IPS-15b (cell line): ENCODE measurements at regions not wholly inside any gene's neighbourhood (a gene's known extent, or its start where the extent isn't known, plus 50 kb on each side); places are given as distances from the start of the nearest gene placed in this dataset.

Experiments
- H3K27me3 ChIP-seq: one replicate; pipeline ENCODE4 v1.6.1; 2013; ENCODE audit warnings: low read length; ENCODE audit not compliant: control insufficient read depth, insufficient read depth
- H3K36me3 ChIP-seq: one replicate; pipeline ENCODE4 v1.6.1; 2013; ENCODE audit warnings: low read length; ENCODE audit not compliant: control insufficient read depth, insufficient read depth
- H3K4me1 ChIP-seq: one replicate; pipeline ENCODE4 v1.6.1; 2013; ENCODE audit warnings: mild to moderate bottlenecking, low read length; ENCODE audit not compliant: control insufficient read depth, insufficient read depth
- H3K4me3 ChIP-seq: one replicate; pipeline ENCODE4 v1.5.1; 2013; ENCODE audit warnings: low read depth, low read length
- H3K9ac ChIP-seq: one replicate; pipeline ENCODE4 v1.6.1; 2013; ENCODE audit warnings: low read depth, mild to moderate bottlenecking, low read length
- H3K9me3 ChIP-seq: one replicate; pipeline ENCODE4 v1.6.1; 2013; ENCODE audit warnings: mild to moderate bottlenecking, low read length; ENCODE audit not compliant: control insufficient read depth, insufficient read depth

DNA sequence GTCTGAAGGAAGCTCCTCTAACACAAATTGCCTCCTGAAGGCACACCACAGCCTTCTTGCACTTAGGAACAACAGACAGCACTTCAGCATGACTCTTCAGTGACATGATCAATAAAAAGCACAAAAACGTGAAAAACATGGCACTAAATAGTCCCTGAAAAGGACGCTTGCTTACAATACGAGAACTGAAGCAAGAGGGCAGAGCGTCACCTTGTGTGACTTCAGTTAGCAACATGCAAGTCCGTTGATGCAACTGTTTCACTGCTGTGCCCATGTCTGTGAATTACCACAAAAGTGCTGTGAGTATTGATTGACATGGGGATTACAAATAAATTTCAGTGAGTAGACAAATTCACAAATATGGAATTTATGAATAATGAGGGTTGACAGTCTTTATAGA lies 219.9 kb upstream of the GAS1 start:
- Histone ChIP-seq H3K9me3 (no peaks in the 10 kb centered on the region), H3K4me3 (no peak overlapping the region), H3K9ac (no peak overlapping the region), H3K27me3 (no peaks in the 10 kb centered on the region), H3K36me3 (no peaks in the 10 kb centered on the region), H3K4me1 (no peaks in the 10 kb centered on the region)

DNA sequence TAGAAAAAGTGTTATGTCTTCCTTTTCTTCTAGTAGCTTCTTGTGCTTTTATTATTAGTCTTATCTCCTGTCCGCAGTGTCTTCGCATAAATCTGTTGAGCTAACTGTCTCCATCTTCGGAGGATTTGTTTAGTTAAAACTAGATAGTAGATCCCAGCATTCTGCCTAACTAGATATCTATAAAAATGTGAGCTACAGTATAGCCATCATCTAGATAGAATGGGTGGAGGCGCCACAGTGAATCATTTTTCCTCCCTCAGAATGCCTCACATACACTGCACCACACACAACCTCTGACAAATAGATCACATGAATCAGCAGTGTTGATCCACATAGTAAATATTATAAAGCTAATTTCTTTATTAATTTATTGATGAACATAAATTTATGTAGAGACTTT lies 220.3 kb upstream of the GAS1 start:
- no peaks in the 10 kb centered on the region for H3K36me3 ChIP-seq
- no peak overlapping the region for H3K4me3 ChIP-seq
- no peaks in the 10 kb centered on the region for H3K27me3 ChIP-seq
- no peak overlapping the region for H3K9ac ChIP-seq
- H3K9me3 ChIP-seq = no peaks in the 10 kb centered on the region
- H3K4me1 ChIP-seq = no peaks in the 10 kb centered on the region

DNA sequence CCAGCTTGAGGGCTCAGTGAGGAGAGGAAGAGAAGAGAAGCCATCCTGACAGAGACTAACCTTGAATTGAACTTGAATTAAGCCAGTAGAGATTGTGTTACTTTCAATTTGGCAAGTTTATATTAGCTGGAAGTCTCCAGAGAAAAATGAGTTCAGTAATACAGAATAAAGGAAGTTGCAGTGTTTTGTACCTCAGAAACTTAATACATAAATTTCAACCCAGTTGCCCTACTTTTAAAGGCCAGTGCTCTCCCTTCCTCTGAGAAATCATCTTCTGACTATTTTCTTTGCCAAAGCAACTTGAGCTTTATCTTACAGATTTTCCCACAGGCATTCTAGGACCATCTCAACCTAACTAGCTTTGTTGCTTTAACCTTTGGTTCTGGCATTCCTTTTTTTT lies 231.0 kb upstream of the GAS1 start:
- Histone ChIP-seq H3K4me3 (no peak overlapping the region), H3K4me1 (peaks cover 2% of the 10 kb centered on the region), H3K36me3 (no peaks in the 10 kb centered on the region), H3K27me3 (no peaks in the 10 kb centered on the region), H3K9me3 (no peaks in the 10 kb centered on the region), H3K9ac (no peak overlapping the region)

DNA sequence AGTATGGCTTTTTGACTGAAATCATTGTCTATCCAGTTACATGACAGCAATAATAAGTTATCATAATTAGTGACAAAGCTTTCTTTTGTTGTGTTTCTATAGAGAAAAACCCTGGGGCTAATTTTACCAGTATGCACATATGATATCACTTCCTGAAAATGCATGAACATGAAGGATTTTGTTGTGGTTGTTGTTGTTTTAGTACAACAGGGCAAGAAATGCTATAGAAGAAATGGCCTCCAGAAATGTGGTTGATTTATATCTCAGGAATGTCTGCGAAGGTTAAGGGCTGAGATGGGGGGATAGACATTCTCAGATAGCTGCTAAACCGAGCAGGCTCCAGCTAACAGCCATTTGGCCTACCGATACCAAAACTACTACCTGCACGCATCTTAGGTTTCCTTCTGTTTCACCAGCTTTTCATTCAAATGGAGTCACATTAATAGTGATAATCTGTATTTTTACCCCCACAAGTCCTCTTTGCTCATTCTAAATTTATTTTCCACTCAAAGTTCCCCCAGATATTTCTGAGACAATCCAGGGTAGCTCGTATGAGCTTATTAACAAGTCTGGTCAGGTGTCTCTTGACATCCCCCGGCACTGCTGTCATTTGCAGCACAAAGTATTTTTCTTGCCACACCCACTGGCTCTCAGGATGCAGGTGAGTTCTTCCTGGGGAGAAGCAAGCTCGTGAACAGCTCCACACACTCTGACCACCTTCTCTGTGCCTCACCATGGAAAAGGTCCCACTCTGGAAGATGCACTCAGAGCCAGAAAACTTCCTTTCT lies 232.4 kb upstream of the GAS1 start:
- Histone ChIP-seq H3K9me3 (no peaks in the 10 kb centered on the region), H3K9ac (no peak overlapping the region), H3K36me3 (no peaks in the 10 kb centered on the region), H3K27me3 (no peaks in the 10 kb centered on the region), H3K4me3 (no peak overlapping the region), H3K4me1 (peaks cover 2% of the 10 kb centered on the region)

DNA sequence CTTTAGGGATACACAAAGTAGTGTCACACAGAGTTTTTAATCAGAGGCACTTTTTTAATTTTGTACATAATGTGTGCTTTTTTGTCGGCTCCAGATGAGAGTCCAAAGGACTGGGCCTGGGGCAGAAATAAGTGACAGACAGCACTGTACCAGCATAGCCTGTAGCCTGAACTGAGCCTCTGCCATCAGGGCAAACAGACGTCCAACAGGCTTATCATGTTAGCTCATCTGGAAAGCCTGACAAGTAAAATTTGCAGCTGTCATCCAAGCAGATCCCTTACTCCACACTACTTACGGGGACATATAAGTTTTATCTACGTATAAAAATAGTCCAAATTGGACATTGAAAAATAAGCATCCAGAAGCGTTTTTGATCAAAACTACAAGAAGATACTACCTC lies 233.1 kb upstream of the GAS1 start:
- Histone ChIP-seq H3K27me3 (no peaks in the 10 kb centered on the region), H3K9me3 (no peaks in the 10 kb centered on the region), H3K36me3 (no peaks in the 10 kb centered on the region), H3K4me1 (peaks cover 2% of the 10 kb centered on the region), H3K9ac (no peak overlapping the region), H3K4me3 (no peak overlapping the region)

DNA sequence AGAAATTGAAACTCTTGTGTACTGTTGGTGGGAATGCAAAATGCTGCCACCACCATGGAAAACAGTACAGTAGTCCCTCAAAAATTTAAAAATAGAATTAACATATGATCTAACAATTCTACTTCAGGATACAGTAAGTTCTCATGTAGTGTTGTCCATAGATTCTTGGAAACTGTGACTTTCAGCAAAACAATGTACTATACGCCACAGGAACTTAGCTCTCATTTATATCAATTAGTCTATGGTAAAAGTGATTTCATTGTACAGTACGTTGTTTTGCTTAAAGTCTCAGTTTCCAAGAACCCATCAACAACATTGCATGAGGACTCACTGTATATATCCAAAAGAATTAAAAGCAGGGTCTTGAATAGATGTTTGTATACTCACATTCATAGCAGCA lies 233.5 kb upstream of the GAS1 start:
- no peaks in the 10 kb centered on the region for H3K36me3 ChIP-seq
- H3K4me3 ChIP-seq = no peak overlapping the region
- peaks cover 2% of the 10 kb centered on the region for H3K4me1 ChIP-seq
- H3K9me3 ChIP-seq = no peaks in the 10 kb centered on the region
- H3K27me3 ChIP-seq = no peaks in the 10 kb centered on the region
- H3K9ac ChIP-seq = no peak overlapping the region

- Histone ChIP-seq H3K27me3 (no peaks in the 10 kb centered on the region), H3K4me1 (peaks cover 2% of the 10 kb centered on the region), H3K9ac (no peak overlapping the region), H3K9me3 (no peaks in the 10 kb centered on the region), H3K36me3 (no peaks in the 10 kb centered on the region), H3K4me3 (no peak overlapping the region)
Measured at GRCh38 chr9:87181670-87182069, 234.4 kb upstream of the GAS1 start.

DNA sequence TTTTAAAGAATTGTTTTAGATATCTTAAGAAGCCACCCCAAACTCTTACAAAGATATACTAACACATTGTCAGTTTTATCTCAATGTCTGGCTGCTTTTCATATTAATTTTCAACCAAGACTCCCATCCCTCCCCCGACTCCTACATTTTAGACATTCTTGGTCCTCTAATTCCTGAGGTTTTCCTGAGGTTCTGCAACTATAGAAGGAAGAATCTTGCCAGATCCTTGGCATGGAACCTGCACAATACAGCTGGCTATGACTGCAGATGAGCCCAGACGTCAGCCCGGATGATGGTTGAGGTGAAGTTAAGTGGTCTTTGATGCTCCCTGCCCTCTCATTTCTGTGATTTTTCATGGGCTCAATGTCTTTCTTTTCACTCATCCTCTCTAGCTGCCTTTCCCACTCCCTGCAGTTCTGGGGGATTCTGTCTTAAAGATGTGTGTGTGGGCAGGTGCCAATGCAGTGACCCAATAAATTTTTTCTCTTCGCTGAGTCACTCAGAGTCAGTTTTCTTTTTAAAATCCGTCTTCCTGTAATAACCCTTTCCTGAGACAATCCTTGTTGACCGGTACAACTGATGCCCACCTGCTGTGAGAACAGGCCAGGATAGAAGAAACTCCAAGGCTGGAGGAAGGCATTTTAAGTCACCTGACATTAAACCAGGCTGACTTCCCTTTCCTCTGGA lies 237.8 kb upstream of the GAS1 start:
- no peaks in the 10 kb centered on the region for H3K36me3 ChIP-seq
- no peaks in the 10 kb centered on the region for H3K27me3 ChIP-seq
- H3K4me1 ChIP-seq = no peaks in the 10 kb centered on the region
- H3K9ac ChIP-seq = no peak overlapping the region
- no peak overlapping the region for H3K4me3 ChIP-seq
- H3K9me3 ChIP-seq = no peaks in the 10 kb centered on the region

GRCh38 chr9:87187656-87188055 lies 240.3 kb upstream of the GAS1 start:
- Histone ChIP-seq H3K36me3 (no peaks in the 10 kb centered on the region), H3K9ac (no peak overlapping the region), H3K4me1 (no peaks in the 10 kb centered on the region), H3K9me3 (no peaks in the 10 kb centered on the region), H3K27me3 (no peaks in the 10 kb centered on the region), H3K4me3 (no peak overlapping the region)

DNA sequence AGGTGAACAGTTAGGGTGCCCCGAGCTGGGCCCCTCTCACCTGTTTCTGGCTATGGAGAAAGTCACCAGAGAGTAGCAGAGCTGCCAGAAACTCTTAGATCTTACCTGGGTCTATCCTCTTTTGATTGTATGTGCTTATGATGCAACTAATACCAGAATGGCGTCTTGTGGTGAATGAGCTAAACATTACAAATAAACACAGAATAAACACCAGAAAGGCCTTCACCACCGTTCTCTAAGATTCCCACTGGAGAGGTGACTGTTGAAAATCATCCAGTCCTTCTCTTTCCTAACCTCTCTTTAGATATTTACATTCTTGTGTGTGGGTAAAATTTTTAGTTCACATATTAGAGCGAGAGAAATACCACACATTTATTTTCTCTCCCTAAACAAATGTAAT lies 241.7 kb upstream of the GAS1 start:
- Histone ChIP-seq H3K9ac (no peak overlapping the region), H3K4me3 (no peak overlapping the region), H3K4me1 (no peaks in the 10 kb centered on the region), H3K36me3 (no peaks in the 10 kb centered on the region), H3K9me3 (no peaks in the 10 kb centered on the region), H3K27me3 (no peaks in the 10 kb centered on the region)

DNA sequence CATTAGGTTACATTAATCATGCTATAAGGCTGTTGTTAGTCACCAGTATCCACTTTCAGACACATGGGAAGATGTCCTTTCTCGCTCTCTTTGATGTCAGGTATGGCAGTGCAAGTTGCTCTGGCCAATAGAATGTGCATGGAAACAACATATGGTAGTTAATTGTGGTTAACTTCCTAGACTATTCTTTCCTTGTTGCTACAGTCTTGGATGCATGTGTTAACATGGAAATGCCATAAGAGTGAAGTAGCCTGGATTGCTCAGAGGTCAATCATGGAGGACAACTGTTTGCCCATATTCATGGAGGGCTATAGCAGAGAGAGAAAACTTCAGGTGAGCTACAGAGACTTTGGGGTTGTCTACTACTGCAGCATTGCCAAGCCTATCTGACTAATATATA lies 245.8 kb upstream of the GAS1 start:
- Histone ChIP-seq H3K9me3 (no peaks in the 10 kb centered on the region), H3K9ac (no peak overlapping the region), H3K4me1 (no peaks in the 10 kb centered on the region), H3K36me3 (no peaks in the 10 kb centered on the region), H3K27me3 (peaks cover 6% of the 10 kb centered on the region), H3K4me3 (no peak overlapping the region)
